Neutrophil (primary cell): ENCODE measurements at regions not wholly inside any gene's neighbourhood (a gene's known extent, or its start where the extent isn't known, plus 50 kb on each side); places are given as distances from the start of the nearest gene placed in this dataset.

Experiments
- H3K27ac ChIP-seq: fragments of 200-600 bp; sonication (generic); 2 replicates; pipeline ENCODE4 v1.5.1; 2016; ENCODE audit warnings: mild to moderate bottlenecking, moderate library complexity
- H3K27me3 ChIP-seq: fragments of 200-600 bp; sonication (generic); 2 replicates; pipeline ENCODE4 v1.6.0; 2016; ENCODE audit warnings: mild to moderate bottlenecking
- H3K36me3 ChIP-seq: fragments of 200-600 bp; sonication (generic); 2 replicates; pipeline ENCODE4 v1.5.1; 2017
- H3K4me1 ChIP-seq, 2 experiments: fragments of 200-600 bp in 1 of 2; sonication (generic) in 1 of 2; 1 replicate in 1 of 2; 2 replicates in 1 of 2; pipeline versions ENCODE4 v1.5.1 to v1.6.1; 2013 to 2016; ENCODE audit warnings: low read depth in 1 of 2, low read length in 1 of 2, mild to moderate bottlenecking in 1 of 2, moderate library complexity in 1 of 2; ENCODE audit not compliant: control insufficient read depth in 1 of 2, insufficient read depth in 1 of 2
- H3K4me3 ChIP-seq, 2 experiments: fragments of 200-600 bp in 1 of 2; sonication (generic) in 1 of 2; 1 replicate in 1 of 2; 2 replicates in 1 of 2; pipeline ENCODE4 v1.5.1; 2013 to 2016; ENCODE audit warnings: low read depth in 1 of 2, low read length in 1 of 2, mild to moderate bottlenecking in 1 of 2, moderate library complexity in 1 of 2
- H3K9me3 ChIP-seq: fragments of 200-600 bp; sonication (generic); 2 replicates; pipeline ENCODE4 v1.5.1; 2016
- TF ChIP-seq, protein P1 (sequence below): fragments of 200-600 bp; sonication (generic); IDR thresholded peaks from 2 replicates; pipeline ENCODE4 v1.5.1; 2016; ENCODE audit warnings: antibody characterized with exemption

DNA sequence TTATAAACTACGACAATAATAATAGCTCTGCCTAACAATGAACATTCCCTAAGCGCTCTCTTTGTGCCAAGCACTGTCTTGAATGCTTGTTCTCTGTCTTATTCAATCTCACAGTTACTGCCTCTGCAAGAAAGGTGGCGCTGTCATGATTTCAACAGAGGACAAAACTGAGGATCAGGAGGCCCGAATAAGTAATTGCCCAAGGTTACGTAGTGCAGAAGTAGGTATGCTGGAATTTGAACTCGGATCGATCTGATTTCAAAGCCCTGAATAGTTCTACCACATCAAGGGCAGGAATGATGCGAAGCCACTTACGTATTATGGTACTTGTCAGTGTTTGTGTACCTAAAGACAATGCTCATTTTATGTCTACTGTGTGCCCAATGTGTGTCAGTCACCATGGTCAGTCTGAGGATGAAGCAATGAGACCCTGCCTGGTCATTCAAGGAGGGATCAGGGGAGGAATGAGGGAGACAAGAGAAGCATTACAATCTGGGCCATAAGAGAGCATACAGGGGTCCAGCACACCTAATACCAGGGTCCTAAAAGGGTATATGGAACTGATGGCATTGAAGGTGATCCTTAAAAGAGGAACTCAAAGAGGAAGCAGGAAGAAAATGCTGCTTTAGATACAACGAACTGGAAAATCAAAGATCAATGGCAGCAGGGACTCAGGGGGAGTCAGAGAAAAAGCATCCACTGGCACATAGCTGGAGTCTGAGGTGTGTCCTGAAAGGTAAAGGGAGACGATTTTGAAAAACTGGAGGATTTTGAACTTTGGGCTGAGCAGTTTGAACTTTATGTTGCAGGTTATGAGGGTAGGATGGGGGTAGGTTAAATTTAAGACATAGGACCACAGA is 389.2 kb downstream of the PLPP3 start:
- Histone ChIP-seq H3K9me3 (no peaks in the 10 kb centered on the region), H3K27me3 (no peaks in the 10 kb centered on the region), H3K4me3 (no peak overlapping the region), H3K27ac (no peak overlapping the region), H3K36me3 (no peaks in the 10 kb centered on the region), H3K4me1 (no peaks in the 10 kb centered on the region)
- TF ChIP-seq, protein P1, sequence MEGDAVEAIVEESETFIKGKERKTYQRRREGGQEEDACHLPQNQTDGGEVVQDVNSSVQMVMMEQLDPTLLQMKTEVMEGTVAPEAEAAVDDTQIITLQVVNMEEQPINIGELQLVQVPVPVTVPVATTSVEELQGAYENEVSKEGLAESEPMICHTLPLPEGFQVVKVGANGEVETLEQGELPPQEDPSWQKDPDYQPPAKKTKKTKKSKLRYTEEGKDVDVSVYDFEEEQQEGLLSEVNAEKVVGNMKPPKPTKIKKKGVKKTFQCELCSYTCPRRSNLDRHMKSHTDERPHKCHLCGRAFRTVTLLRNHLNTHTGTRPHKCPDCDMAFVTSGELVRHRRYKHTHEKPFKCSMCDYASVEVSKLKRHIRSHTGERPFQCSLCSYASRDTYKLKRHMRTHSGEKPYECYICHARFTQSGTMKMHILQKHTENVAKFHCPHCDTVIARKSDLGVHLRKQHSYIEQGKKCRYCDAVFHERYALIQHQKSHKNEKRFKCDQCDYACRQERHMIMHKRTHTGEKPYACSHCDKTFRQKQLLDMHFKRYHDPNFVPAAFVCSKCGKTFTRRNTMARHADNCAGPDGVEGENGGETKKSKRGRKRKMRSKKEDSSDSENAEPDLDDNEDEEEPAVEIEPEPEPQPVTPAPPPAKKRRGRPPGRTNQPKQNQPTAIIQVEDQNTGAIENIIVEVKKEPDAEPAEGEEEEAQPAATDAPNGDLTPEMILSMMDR: no peak

DNA sequence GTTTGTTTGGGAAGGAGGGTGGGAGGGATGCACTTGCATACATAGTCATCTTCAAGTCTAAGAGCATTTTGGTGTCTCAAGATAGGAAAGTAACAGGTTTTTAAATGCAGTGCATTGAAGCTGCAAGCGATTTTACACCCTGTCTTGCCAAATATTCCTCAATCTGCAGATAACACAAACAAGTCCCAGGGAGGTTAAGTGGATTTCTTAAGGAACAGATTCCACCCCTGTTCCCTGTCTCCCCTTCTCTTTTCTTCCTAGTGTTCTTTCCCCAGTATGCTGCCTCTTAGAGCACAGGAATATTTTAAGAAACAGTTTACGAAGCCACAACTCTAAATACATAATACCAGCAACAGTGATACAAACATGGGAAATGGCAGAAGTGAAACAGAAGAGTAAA is 389.9 kb downstream of the PLPP3 start:
- Histone ChIP-seq H3K4me3 (no peak overlapping the region), H3K9me3 (no peaks in the 10 kb centered on the region), H3K4me1 (no peaks in the 10 kb centered on the region), H3K27me3 (no peaks in the 10 kb centered on the region), H3K36me3 (no peaks in the 10 kb centered on the region), H3K27ac (no peak overlapping the region)
- TF ChIP-seq, protein P1: no peak

GRCh38 chr1:56188855-56189254 is 390.5 kb downstream of the PLPP3 start:
- Histone ChIP-seq H3K9me3 (no peaks in the 10 kb centered on the region), H3K27ac (no peak overlapping the region), H3K4me3 (no peak overlapping the region), H3K27me3 (no peaks in the 10 kb centered on the region), H3K36me3 (no peaks in the 10 kb centered on the region), H3K4me1 (no peaks in the 10 kb centered on the region)
- TF ChIP-seq, protein P1: no peak

DNA sequence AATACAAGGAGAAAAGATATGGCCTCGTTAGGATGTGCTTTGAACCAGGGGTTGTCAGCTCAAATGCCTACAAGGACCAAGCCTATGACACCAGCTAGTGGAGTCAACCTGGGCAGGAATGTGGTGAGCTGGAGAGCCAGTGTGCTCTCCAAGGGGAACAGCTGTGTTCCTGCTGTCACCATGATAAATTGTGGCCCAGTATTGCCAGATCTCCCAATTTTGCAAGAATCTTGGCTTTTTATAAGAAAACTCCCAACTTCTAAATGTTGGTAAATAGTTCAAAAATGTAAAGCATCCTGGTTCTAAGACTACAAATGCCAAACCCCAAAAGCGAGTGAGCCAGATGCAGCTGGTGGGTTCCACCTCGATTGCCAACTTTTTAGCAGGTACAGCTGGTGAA is 391.1 kb downstream of the PLPP3 start:
- Histone ChIP-seq H3K27me3 (no peaks in the 10 kb centered on the region), H3K36me3 (no peaks in the 10 kb centered on the region)
- TF ChIP-seq, protein P1: no peak

GRCh38 chr1:56187405-56187804 is 392.0 kb downstream of the PLPP3 start:
- Histone ChIP-seq H3K4me3 (no peak overlapping the region), H3K27ac (no peak overlapping the region), H3K9me3 (no peaks in the 10 kb centered on the region), H3K27me3 (no peaks in the 10 kb centered on the region), H3K36me3 (no peaks in the 10 kb centered on the region), H3K4me1 (no peaks in the 10 kb centered on the region)
- TF ChIP-seq, protein P1: no peak

More for the DNA sequence above, 391.1 kb downstream of the PLPP3 start:
- no peak overlapping the region for H3K27ac ChIP-seq
- no peaks in the 10 kb centered on the region for H3K4me1 ChIP-seq
- H3K9me3 ChIP-seq: no peaks in the 10 kb centered on the region
- H3K4me3 ChIP-seq: no peak overlapping the region
